Gastroesophageal sphincter (tissue), 3 donors: ENCODE measurements at regions not wholly inside any gene's neighbourhood (a gene's known extent, or its start where the extent isn't known, plus 50 kb on each side); places are given as distances from the start of the nearest gene placed in this dataset.

Experiments used
- CTCF ChIP-seq, 4 experiments: fragments of 200-600 bp in 2 of 4; fragments of 450-650 bp in 2 of 4; sonication (generic) in 1 of 4; IDR thresholded peaks; one replicate each; pipeline ENCODE4 v1.5.1; 2017 to 2019; ENCODE audit warnings: antibody characterized with exemption in 4 of 4, mild to moderate bottlenecking in 2 of 4, moderate library complexity in 2 of 4
- EP300 ChIP-seq: sonication (generic); formaldehyde crosslinking; IDR thresholded peaks from one replicate; pipeline ENCODE4 v1.6.1; 2017; ENCODE audit warnings: antibody characterized with exemption, mild to moderate bottlenecking
- POLR2A ChIP-seq, 2 donors: fragments of 450-650 bp; IDR thresholded peaks; one replicate each; pipeline ENCODE4 v1.6.1; 2017; ENCODE audit warnings: antibody characterized with exemption in 2 of 2, mild to moderate bottlenecking in 2 of 2, moderate library complexity in 1 of 2
- POLR2AphosphoS5 ChIP-seq: sonication (generic); formaldehyde crosslinking; IDR thresholded peaks from one replicate; pipeline ENCODE4 v1.6.1; 2017; ENCODE audit warnings: antibody characterized with exemption

- TF ChIP-seq CTCF (IDR thresholded peaks at IDR 0.05) (no peak), POLR2AphosphoS5 (no peak), POLR2A (IDR thresholded peaks at IDR 0.05) (no peak), EP300 (no peak)
These were observed 1937.9 kb upstream of the WWC1 start for GRCh38 chr5:166353580-166353979.
